ENCODE measurements at regions not wholly inside any gene's neighbourhood (a gene's known extent, or its start where the extent isn't known, plus 50 kb on each side); places are given as distances from the start of the nearest gene placed in this dataset.

- H3K27ac ChIP-seq: no peak overlapping the region
- no peaks in the 10 kb centered on the region for H3K36me3 ChIP-seq
- ATAC-seq (no peak), DNase-seq (no peak)
- H3K4me1 ChIP-seq: no peaks in the 10 kb centered on the region
- TF ChIP-seq, protein P1, sequence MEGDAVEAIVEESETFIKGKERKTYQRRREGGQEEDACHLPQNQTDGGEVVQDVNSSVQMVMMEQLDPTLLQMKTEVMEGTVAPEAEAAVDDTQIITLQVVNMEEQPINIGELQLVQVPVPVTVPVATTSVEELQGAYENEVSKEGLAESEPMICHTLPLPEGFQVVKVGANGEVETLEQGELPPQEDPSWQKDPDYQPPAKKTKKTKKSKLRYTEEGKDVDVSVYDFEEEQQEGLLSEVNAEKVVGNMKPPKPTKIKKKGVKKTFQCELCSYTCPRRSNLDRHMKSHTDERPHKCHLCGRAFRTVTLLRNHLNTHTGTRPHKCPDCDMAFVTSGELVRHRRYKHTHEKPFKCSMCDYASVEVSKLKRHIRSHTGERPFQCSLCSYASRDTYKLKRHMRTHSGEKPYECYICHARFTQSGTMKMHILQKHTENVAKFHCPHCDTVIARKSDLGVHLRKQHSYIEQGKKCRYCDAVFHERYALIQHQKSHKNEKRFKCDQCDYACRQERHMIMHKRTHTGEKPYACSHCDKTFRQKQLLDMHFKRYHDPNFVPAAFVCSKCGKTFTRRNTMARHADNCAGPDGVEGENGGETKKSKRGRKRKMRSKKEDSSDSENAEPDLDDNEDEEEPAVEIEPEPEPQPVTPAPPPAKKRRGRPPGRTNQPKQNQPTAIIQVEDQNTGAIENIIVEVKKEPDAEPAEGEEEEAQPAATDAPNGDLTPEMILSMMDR (IDR thresholded peaks at IDR 0.05): no peak
- no peaks in the 10 kb centered on the region for H3K9me3 ChIP-seq
- intact Hi-C loops (cut with DNase I): no loop called here
- no peak overlapping the region for H3K4me3 ChIP-seq
- H3K27me3 ChIP-seq: no peaks in the 10 kb centered on the region
These were observed 135.7 kb upstream of the MYCN start for GRCh38 chr2:15804691-15805090.

DNA sequence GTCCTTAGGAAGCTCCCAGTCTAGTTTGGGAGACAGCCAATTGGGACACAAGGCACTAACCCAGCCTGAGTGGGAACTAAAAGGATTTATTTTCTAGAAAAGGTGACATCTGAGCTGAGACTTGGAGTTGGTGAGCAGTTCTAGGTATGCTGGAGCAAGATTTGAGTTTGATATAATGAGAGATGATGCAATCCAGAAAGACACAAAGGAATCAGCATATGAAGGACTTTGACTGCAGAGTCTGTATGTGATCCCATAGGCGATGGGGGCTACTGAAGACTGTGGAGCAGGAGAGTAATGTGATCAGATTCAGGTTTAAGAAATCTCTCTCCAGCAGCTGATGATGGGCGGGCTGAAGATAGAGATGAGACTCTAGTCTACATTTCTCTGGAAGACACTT is 135.1 kb upstream of the MYCN start:
- no peaks in the 10 kb centered on the region for H3K36me3 ChIP-seq
- H3K27me3 ChIP-seq: no peaks in the 10 kb centered on the region
- H3K4me1 ChIP-seq: no peaks in the 10 kb centered on the region
- H3K4me3 ChIP-seq: no peak overlapping the region
- TF ChIP-seq, protein P1 (IDR thresholded peaks at IDR 0.05): no peak
- no peak for ATAC-seq
- H3K9me3 ChIP-seq: no peaks in the 10 kb centered on the region
- no peak for DNase-seq
- intact Hi-C loops (cut with DNase I): no loop called here
- no peak overlapping the region for H3K27ac ChIP-seq

- TF ChIP-seq, protein P1 (IDR thresholded peaks at IDR 0.05): no peak
- no peak for ATAC-seq
- Histone ChIP-seq H3K27ac (no peak overlapping the region), H3K36me3 (no peaks in the 10 kb centered on the region), H3K4me1 (no peaks in the 10 kb centered on the region), H3K4me3 (no peak overlapping the region), H3K27me3 (no peaks in the 10 kb centered on the region), H3K9me3 (no peaks in the 10 kb centered on the region)
- no peak for DNase-seq
- intact Hi-C loops (cut with DNase I): no loop called here
These were observed 134.6 kb upstream of the MYCN start for GRCh38 chr2:15805772-15806171.

DNA sequence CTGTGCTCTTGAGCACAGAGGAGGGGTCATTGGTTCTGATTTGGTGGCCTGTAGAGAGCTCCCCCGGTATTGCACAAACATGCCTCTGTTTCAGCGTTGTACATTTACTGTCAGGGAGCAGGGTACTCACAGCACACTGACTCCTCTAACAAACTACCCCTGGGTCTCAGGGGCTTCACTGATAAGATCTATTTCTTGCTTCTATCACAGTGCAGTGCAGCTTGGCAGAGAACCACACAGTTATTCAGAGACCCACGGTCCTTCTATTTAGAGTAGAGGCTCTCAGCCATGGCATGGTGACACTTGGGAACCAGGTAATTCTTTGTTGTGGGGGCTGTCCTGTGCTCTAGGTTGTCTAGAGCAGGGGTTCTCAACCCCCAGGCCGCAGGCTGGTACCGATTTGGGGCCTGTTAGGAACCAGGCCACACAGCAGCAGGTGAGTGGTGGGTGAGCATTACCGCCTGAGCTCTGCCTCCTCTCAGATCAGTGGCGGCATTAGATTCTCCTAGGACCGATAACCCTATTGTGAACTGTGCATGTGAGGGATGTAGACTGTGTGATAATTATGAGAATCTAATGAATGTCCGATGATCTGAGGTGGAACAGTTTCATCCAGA is 133.4 kb upstream of the MYCN start:
- intact Hi-C loops (cut with DNase I): no loop called here
- Histone ChIP-seq H3K27me3 (no peaks in the 10 kb centered on the region), H3K4me1 (no peaks in the 10 kb centered on the region), H3K4me3 (no peak overlapping the region), H3K36me3 (no peaks in the 10 kb centered on the region), H3K9me3 (no peaks in the 10 kb centered on the region), H3K27ac (no peak overlapping the region)
- ATAC-seq (no peak), DNase-seq (no peak)
- TF ChIP-seq, protein P1 (IDR thresholded peaks at IDR 0.05): no peak

- intact Hi-C loops (cut with DNase I): no loop called here
- Histone ChIP-seq H3K27ac (no peak overlapping the region), H3K27me3 (no peaks in the 10 kb centered on the region), H3K4me3 (no peak overlapping the region), H3K4me1 (no peaks in the 10 kb centered on the region), H3K9me3 (no peaks in the 10 kb centered on the region), H3K36me3 (no peaks in the 10 kb centered on the region)
- ATAC-seq (no peak), DNase-seq (no peak)
- TF ChIP-seq, protein P1 (IDR thresholded peaks at IDR 0.05): no peak
These were observed 132.7 kb upstream of the MYCN start for GRCh38 chr2:15807418-15808203.

Measured in upper lobe of right lung (tissue), 1 donor.